GM12801 (cell line): ENCODE measurements at regions not wholly inside any gene's neighbourhood (a gene's known extent, or its start where the extent isn't known, plus 50 kb on each side); places are given as distances from the start of the nearest gene placed in this dataset.

ENCODE experiments used
- TF ChIP-seq, protein P1 (sequence below): IDR thresholded peaks from one replicate; pipeline ENCODE4 v1.5.1; 2011; ENCODE audit warnings: control low read depth; ENCODE audit not compliant: insufficient read length; ENCODE audit errors: extremely low read depth

- TF ChIP-seq, protein P1, sequence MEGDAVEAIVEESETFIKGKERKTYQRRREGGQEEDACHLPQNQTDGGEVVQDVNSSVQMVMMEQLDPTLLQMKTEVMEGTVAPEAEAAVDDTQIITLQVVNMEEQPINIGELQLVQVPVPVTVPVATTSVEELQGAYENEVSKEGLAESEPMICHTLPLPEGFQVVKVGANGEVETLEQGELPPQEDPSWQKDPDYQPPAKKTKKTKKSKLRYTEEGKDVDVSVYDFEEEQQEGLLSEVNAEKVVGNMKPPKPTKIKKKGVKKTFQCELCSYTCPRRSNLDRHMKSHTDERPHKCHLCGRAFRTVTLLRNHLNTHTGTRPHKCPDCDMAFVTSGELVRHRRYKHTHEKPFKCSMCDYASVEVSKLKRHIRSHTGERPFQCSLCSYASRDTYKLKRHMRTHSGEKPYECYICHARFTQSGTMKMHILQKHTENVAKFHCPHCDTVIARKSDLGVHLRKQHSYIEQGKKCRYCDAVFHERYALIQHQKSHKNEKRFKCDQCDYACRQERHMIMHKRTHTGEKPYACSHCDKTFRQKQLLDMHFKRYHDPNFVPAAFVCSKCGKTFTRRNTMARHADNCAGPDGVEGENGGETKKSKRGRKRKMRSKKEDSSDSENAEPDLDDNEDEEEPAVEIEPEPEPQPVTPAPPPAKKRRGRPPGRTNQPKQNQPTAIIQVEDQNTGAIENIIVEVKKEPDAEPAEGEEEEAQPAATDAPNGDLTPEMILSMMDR: no peak
These were observed 503.2 kb upstream of the CAMK1G start for GRCh38 chr1:209080170-209080781.

GRCh38 chr1:209086486-209087192 is 496.9 kb upstream of the CAMK1G start:
- TF ChIP-seq, protein P1: no peak

DNA sequence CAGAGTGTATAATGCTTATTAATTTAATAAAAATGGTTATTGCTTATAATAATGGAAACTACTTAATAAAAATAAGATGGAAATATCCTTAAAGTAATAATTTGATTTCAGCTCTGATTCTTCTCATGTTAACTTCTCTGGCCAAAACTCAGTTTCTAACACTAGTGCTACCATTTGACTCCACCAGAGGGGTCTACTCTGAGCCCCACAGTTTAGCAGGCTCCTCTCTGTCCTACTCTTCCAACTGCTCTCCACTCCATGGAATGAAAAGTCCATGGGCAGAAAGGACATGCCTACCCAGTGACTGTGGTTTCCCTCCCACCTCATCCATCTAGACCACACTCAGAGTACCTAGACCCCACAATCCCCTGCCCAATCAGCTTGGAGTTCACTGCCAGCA is 489.1 kb upstream of the CAMK1G start:
- TF ChIP-seq, protein P1: no peak

- TF ChIP-seq, protein P1: no peak
These were observed 487.6 kb upstream of the CAMK1G start for GRCh38 chr1:209095627-209096595.

- TF ChIP-seq, protein P1: no peak
These were observed 483.1 kb upstream of the CAMK1G start for GRCh38 chr1:209100460-209100859.

GRCh38 chr1:209101106-209101505 is 482.4 kb upstream of the CAMK1G start:
- TF ChIP-seq, protein P1: no peak

- TF ChIP-seq, protein P1: no peak
These were observed 481.4 kb upstream of the CAMK1G start for GRCh38 chr1:209102120-209102519.
